KG1 (cell line): ENCODE measurements at regions not wholly inside any gene's neighbourhood (a gene's known extent, or its start where the extent isn't known, plus 50 kb on each side); places are given as distances from the start of the nearest gene placed in this dataset.
"Not testable (repeated sequence)": the region's sequence is repeated elsewhere in the genome, so short reads cannot be mapped to it uniquely, and the experiment has no call there.

Experiments used
- DNase-seq: peaks from one replicate; lab custom pipeline; 2025; lab: John Stamatoyannopoulos, UW

DNA sequence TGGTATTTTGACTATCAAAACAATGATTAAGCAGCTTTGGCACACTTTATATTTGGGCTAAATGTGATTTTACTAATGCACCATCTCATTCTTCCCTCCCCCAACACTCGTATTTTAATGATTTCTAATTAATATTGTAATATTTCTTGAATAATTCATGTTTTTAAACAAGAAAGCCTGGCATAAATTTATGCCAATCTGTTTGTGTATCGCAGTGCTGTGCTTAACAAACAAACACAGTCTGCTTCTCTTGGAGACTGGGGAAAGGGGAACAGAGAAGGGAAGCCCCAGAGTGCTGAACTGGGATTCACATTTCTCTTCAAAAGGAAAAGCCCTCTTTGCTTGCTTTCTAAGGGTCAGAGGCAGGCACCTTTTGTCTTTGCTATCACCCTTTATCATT, 496.9 kb upstream of the STXBP6 start:
- no peak for DNase-seq

DNA sequence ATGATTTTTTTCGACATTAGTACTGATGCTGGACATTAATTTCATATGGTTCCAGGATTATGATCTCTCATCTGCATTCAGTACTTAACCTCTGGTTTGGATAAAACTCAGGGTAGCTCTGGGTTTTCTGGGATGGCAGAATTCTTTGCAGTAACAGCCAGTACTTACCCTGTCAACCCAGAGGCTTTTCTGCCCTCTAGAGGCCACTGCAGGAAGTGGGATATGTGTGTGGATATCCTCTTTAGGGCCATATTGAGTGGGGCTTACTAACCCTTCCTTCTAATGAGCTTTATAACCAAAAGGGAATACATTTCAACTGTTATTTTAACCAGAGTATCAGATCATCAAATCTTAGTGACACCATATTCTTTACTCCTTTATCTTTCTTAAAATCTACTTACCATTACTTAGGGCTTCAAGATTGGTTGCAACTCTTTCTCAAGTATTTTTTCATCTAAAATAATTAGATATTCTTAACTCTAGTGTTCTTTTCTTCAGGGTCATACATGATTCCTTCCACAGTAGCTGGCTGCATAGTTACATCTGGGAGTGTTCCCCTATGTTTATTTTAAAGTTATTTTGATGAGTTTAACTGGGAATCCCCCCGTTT, 488.0 kb upstream of the STXBP6 start:
- no peak for DNase-seq

DNA sequence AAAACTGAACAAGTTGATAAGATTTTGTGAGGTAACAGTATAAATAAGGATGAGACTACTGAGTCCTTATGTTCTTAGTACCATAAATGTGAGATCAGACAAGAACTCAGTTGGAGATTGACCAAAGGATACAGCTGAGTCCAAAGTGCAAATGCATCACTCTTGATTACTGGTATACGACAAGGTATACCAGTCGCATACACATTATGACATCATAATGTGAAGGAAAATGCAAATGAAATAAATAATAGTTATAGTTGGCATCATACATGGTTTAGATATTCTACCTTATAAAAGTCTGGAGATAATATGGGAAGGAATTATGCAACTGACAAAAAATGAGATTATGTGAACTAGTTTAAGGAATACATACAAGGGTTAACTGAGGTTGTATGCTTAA, 476.3 kb upstream of the STXBP6 start:
- DNase-seq = no peak

DNA sequence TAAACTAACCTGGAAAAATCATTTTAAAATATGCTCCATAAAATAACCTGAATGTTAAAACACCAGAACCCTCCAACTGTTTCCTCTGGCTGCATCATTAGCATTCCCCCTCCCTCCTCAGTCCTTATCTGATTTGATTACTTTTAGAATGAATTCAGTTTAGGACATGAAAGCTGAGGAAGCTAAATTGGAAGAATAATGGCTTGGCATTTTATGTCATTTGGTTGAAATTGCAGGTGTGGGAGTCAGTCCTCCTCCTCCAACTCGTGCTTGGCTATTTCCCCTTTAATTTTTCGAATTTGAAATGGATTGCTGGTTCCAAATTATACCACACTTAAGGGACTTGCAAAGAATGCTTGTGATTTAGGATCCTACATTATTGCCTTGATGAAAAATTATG, 473.0 kb upstream of the STXBP6 start:
- DNase-seq = no peak

DNA sequence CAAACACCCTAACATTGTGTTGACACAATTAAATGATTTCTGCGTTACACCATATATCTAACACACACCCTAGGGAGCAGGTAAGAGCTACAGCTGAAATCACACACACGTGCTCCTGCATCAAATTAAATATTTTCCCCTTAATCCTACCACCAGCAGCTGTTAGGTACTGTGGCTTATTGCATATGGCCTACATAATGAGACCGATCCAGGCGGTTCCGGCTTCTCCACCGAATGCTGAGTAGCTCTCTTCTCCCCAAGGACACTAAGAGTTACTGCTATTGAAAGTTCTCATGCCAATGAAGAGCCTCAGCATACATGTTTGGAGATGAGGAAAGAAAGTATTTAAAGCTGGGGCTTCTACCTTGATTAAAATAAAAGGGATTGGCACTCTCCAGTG, 472.2 kb upstream of the STXBP6 start:
- no peak for DNase-seq

DNA sequence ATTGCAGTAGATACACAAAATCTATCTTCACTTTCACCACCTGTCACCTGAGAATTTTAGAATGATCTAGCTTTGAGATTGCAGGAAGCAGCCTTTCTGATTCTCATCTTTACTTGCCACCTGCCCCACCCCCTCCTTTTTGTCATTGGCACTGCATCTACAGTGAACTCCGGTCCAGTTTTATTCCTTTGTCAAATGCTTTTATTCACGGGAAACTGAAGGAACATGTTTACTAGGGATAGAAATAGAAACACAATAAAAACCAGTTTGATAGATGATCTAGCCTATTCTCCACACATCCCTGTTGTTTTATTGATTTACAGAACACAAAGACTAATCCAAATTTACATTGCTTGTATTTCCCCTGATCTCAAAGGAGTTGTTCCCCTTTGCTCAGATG, 471.7 kb upstream of the STXBP6 start:
- DNase-seq = no peak

DNA sequence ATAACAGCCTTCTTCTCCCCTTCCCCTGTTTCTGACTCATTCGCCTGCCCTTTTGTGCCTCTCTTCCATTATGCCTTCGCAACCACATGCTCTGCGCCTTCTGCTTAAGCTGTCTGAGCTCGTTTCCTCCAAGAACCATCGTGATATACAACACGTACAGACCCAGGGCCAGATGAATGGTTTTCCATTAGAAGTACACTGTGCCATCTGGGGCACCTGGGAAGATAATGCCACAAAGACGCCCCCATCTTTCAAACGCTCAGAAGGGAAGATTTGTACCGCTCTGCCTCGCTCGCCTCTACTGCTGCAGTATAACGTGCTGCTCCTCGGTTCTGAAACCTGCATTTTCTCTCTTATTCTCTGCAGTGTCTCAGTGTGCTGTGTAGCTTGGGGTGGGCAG, 470.9 kb upstream of the STXBP6 start:
- DNase-seq = no peak

DNA sequence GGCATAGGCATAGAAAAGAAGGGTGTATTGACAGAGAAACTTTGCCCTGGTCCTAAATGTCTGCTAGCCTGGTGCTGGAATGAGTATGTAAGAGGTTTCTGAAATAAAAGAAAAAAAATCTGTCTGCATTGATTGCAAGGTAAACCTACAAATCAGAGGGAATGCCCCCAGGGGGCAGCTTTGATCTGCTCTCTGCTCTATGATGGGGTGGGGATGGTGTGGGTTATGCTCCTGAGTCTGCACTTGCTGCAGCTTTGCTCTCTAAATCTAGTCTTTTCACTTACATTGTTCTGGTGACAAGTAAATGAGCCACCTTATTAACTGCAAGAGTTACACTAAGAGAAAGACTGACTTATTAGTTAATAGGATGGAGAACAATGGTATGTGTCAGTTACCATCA, 468.4 kb upstream of the STXBP6 start:
- DNase-seq = no peak

DNA sequence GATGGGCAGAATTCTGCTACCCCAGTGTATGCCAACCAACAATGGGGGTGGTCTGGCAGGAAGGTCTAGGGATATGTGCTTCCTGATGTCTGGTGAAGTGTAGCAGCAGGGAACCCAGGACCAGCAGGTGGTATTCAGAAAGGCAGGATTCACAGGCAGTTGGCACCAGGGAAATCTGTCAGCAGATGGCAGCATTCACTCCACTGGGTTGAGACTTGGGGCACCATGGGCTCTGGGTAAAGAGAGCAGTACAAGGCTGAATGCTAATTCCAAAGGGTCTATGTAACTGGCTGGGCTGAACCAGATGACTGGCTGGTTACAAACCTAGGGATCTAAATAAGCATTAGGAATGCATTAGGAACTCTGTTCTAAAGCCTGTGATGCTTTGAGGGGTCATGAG, 466.9 kb upstream of the STXBP6 start:
- DNase-seq = no peak

DNA sequence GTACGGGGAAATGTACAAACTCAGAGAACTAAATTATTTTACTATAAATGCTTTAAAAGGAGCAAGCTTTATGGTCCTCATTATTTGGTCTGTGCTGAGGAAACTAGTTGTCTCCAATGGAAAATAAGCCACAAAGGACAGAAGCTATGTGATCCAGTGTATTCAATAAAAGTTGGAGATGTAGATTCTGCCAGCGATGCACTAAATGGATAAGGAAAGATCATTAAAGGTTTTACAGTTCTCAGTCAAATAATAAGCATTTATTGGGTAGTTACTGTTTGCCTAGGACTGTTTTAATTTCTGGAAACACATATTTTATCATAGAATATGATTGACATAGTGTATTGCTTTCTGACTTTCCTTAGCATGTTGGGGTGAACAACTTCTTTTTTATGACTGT, 458.9 kb upstream of the STXBP6 start:
- no peak for DNase-seq

DNA sequence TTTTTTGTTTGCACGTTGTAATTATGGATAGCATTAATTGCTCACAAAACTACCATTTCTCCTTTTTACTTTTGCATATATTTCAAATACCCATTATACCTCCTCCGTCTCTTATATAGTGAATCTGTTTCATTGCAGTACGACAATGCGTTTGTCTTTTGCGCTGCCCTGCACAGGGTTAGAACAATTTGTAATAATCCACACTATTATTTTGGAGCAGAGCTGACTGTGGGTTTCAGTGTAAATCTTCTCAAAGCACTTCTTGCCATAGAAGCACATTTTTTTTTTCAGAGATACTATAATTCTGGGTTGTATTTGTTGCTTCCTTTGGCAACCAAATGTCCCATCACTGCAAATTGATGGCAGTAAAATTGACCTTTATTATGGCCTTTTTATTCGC, 451.8 kb upstream of the STXBP6 start:
- DNase-seq = no peak

DNA sequence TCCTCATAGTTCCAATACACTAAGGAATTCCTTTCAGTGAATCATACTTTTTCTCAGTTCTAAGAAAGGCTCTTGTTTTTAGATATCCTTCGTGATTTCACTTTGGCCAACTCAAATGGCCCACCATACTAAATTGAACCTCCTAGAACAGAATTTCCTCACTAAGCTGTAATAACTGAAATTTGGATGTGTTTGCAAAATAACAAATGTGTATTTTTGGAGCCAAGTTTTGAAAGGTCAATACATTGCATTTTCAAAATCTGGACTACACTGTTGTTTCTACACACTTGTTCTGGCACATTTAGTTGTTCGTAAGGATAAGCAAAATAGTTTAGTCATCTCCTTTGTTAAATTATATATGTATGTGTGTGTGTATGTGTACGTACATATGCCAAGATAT, 439.0 kb upstream of the STXBP6 start:
- no peak for DNase-seq

DNA sequence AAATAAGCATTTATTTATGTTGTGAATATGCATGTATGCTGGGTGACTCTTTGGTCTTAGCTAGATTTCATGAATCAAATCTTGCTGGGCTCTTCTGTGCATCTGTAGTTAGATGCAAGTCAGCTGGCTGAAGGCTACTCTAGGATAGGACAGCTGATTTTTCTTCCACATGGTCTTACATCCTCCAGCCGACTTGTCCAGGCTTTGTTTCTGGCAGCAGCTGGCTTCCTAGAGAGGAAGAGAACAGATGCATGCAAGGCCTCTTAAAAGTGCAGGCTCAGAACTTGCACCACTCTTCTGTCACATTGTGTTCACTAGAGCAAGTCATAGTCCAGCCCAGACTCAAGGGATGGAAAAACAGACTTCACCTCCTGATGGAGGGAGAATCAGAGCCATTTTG, 435.4 kb upstream of the STXBP6 start:
- DNase-seq = no peak

DNA sequence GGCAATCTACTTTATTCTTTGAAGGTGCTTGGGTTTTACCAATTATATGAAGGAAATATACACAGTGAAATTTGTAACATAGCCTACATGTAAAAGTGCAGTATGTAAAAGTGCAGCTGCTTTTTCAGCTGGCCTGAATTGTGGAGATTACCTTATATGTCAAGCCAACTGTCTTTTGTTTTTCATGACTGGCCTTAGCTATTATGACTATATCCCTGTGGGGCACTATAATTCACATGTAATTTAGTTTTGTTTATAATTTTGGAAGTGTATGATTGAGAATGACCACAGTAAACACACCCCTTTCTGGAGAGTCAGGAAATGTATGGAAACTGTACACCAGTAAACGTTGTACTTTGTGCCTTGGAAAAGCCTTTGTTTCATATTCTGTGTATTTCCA, 435.0 kb upstream of the STXBP6 start:
- DNase-seq = no peak

DNA sequence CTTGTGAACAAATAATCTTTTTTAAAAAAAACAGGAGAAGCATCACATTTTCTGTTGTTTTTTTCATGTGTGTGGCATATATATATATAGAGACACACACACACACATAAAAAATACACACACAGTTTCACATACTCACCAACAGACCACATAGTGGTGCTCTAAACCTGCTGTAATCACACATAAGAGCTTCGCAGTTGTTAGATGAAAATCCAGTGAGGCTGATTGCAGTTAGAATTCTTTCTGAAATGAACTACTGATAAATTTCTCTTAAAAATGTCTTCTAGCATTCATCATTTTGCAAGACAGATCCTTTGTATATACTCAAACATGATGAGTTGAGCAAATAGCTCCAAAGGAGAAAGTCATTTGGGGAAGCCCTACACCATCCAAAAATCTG, 434.3 kb upstream of the STXBP6 start:
- no peak for DNase-seq

DNA sequence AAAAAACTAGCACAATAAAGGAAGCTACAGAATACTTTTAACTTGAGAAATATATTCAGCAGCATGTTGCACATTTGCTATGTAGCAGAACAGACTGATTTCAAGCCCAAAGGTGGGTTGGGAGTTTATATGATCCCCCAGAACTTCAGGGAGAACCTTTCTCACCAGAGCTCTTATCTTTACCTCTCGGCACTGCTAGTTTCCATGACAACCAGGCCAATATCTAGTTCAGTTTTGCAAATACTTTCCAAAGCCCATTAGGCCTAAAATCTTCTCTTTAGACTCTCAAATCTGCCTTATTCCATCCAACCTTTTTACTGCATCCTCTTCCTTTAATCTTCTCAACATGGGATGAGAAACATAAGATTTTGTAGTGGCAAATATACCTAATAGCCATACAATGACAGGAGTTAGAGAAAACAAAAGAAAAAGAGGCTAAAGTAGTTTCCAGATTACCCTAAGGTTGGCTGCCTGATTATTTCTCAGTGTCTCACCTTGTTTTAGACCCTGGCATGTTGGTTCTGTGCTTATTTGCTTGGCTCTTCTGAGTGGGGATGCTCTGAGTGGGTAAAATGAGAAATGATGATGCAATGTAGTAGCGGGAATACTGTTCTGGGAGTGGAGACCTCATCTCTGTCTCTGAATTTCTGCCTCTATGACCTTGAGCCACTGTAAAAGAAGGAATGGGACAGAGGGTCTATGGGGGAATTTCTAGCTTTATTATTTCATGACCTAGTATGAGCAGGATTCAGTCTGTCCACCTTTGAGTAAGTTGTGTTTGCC, 427.6 kb upstream of the STXBP6 start:
- no peak for DNase-seq

DNA sequence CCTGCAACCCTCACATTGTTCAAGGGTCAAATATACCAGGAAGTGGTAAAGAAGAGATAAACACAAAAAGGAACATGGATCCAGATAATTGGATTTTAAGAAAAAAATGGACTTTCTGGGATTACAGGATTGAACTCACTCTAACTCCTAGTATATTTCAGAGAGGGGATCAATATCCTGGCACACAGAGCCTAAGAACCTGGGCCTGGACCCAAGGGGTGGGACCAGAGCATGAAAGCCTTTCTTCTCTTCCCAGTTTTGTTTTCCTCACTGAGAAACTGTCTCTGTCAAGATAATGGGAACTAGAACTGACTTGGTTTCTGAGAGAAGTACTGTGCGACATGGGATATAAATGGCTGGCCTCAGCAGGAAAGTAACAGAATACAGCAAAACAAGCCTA, 422.8 kb upstream of the STXBP6 start:
- no peak for DNase-seq

DNA sequence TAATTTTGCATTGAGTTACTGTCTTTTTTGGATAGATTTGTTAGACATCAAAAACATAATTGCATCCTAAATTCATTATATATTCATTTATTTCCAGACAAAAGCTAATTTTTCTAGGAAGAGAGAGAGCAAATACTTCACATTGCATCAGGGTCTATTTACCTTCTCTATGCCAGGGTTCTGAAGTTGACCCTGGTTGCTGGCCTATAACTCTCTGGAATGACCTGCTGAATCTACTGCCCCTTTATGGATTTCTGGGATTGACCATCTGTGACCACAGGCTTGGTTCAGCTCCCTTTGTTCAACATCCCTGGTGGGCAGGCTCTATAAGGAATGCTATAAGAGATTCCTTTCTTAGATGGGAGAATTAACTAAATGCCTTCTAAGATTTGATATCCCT, 414.8 kb upstream of the STXBP6 start:
- DNase-seq = no peak

DNA sequence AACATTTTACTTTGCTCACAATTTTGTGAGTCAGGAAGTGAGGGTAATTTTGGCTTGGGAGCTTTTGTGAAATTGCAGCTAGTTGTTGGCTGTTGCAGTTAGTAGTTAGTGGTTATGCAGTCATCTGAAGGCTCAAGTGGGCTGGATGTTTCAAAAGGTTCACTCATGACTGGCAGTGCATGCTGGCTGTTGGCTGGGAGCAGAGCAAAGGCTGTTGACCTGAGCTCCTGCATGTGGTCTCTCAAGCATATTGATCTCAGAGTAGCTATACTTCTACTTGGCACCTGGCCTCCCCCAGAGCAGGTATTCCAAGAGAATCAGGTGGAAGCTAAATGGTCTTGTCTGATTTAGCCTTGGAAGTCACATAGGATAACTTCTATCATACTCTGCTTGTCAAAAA, 414.1 kb upstream of the STXBP6 start:
- no peak for DNase-seq

DNA sequence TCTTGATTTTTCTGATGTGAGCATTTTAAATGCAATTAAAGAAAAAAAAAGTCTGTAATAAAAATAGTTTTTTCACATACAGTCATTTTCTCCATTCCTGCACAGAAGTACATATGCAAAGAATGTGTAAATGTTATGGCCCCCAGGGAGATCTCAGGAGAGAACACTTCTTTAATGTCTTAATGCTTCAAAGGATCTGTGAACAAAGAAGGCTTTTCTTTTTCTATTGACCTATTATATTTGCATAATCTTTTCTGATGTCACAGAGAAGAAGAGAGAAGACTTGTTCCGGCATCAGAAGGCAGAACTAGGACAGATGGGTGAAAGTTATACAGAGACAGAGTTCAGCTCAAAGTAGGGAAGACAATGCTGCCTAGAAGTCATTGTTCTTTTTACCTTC, 413.5 kb upstream of the STXBP6 start:
- no peak for DNase-seq

DNA sequence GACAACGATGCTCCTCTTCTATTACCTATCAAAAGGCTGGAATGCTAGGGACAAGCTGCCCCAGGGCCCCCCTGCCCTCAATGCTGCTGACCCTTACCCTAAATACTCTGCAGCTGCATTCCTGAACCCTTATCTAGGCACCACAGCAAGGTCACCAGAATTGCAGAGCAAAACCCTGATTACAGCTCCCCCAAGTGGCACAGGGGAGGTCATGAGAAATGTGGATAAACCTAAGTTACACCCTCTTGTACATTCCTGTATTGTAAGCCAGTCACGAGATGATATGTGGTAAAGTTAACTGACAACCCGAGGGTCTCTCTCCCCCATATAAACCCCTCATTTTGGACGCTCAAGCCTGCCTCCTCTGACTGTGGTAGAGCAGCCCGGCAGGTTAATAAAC, 411.8 kb upstream of the STXBP6 start:
- DNase-seq = no peak

DNA sequence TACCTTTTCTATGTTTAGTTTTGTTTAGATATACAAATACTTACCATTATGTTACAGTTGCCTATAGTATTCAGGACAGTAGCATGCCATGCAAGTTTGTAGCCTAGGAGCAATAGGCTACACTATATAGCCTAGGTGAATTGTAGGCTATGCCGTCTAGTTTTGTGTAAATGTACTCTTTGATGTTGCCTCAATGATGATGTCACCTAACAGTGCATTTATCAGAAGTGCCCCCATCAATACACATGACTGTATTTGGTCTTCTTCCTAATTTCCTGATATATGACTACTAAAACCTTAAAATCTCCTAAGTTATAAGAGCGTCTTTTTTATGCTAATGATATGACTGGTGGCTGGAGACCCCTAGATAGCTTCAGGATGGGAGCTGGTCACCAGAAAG, 394.4 kb upstream of the STXBP6 start:
- no peak for DNase-seq

DNA sequence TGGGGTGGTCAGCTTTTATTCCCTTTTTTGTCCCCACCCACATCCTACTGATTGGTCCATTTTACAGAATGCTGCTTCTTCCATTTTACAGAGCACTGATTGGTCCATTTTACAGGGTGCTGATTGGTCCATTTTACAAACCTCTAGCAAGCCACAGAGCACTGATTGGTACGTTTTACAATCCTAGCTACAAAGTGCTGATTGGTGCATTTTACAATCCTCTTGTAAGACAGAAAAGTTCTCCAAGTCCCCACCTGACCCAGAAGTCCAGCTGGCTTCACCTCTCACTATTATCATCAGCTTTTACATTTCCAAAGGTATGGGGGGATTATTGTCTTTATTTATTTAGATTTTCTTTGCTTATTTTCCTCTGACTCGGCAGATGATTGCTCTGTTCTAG, 390.4 kb upstream of the STXBP6 start:
- not testable (repeated sequence) for DNase-seq

DNA sequence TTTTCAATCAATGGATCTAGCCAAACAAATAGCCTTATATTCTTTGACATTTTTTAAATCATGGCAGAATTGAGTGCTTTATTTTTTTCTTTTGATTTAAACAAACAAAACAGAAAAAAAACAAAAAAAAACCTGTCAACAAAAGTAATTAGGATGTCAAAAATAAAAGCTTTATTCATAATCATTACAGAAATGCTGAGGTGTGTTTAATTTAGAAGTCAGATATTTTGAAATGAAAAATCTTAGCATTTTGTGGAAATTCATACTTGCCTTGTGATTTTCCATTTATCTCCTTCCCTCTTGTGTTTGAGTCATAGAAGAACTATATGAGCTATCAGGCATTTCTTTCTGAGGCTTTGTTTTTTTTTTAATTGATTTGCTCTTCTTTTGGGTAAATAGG, 387.0 kb upstream of the STXBP6 start:
- DNase-seq = no peak
